CD14-positive monocyte (primary cell): ENCODE measurements at regions not wholly inside any gene's neighbourhood (a gene's known extent, or its start where the extent isn't known, plus 50 kb on each side); places are given as distances from the start of the nearest gene placed in this dataset.

Source experiments
- DNase-seq, 3 donors: peaks; one replicate each; pipeline ENCODE4 v3.0.0-alpha.2; 2011 to 2022
- H2AFZ ChIP-seq: 2 replicates; pipeline ENCODE4 v1.6.0; 2012; ENCODE audit warnings: mild to moderate bottlenecking, low read depth, low read length, inconsistent platforms; ENCODE audit not compliant: insufficient read depth, poor library complexity, severe bottlenecking
- H3K27ac ChIP-seq, 2 donors: 1 replicate in 1 of 2; 2 replicates in 1 of 2; pipeline ENCODE4 v1.5.1; 2012 to 2013; ENCODE audit warnings: low read length in 2 of 2, control low read depth in 1 of 2, inconsistent platforms in 1 of 2, low read depth in 1 of 2, mild to moderate bottlenecking in 1 of 2
- H3K27me3 ChIP-seq, 2 donors: one replicate each; pipeline versions ENCODE4 v1.6.0 to v1.6.1; 2011 to 2013; ENCODE audit warnings: low read length in 2 of 2; ENCODE audit not compliant: control insufficient read depth in 2 of 2, insufficient read depth in 2 of 2
- H3K36me3 ChIP-seq, 2 donors: replicated peaks in 1 of 2; 1 replicate in 1 of 2; 2 replicates in 1 of 2; pipeline versions ENCODE4 v1.5.1 to v1.6.1; 2012 to 2013; ENCODE audit warnings: low read length in 2 of 2, control low read depth in 1 of 2, inconsistent platforms in 1 of 2, mild to moderate bottlenecking in 1 of 2; ENCODE audit not compliant: insufficient read depth in 2 of 2, control insufficient read depth in 1 of 2
- H3K4me1 ChIP-seq, 2 donors: 1 replicate in 1 of 2; 2 replicates in 1 of 2; pipeline versions ENCODE4 v1.5.1 to v1.6.1; 2012 to 2013; ENCODE audit warnings: low read length in 2 of 2, control low read depth in 1 of 2, inconsistent platforms in 1 of 2, mild to moderate bottlenecking in 1 of 2, moderate library complexity in 1 of 2; ENCODE audit not compliant: insufficient read depth in 2 of 2, control insufficient read depth in 1 of 2
- H3K4me2 ChIP-seq: replicated peaks from 2 replicates; pipeline ENCODE3; 2012; ENCODE audit warnings: low read length, moderate library complexity, mild to moderate bottlenecking; ENCODE audit not compliant: poor library complexity, severe bottlenecking; ENCODE audit errors: extremely low read depth
- H3K4me3 ChIP-seq, 3 experiments: fragments of 200-600 bp in 1 of 3; sonication (generic) in 1 of 3; replicated peaks in 1 of 3; 1 replicate in 2 of 3; 2 replicates in 1 of 3; pipeline ENCODE4 v1.5.1; 2011 to 2013; ENCODE audit warnings: low read length in 3 of 3, mild to moderate bottlenecking in 3 of 3, control low read depth in 2 of 3, low read depth in 2 of 3, inconsistent platforms in 1 of 3, moderate library complexity in 1 of 3
- H3K79me2 ChIP-seq: 2 replicates; pipeline ENCODE4 v1.6.0; 2012; ENCODE audit warnings: mild to moderate bottlenecking, control low read depth, inconsistent platforms, low read length, moderate library complexity; ENCODE audit not compliant: insufficient read depth
- H3K9ac ChIP-seq: 2 replicates; pipeline ENCODE4 v1.6.0; 2017; ENCODE audit warnings: low read length, mild to moderate bottlenecking; ENCODE audit not compliant: insufficient read depth, poor library complexity, severe bottlenecking
- H3K9me3 ChIP-seq, 2 donors: replicated peaks in 1 of 2; 1 replicate in 1 of 2; 2 replicates in 1 of 2; pipeline versions ENCODE4 v1.5.1 to v1.6.1; 2012 to 2013; ENCODE audit warnings: low read length in 2 of 2, control low read depth in 1 of 2; ENCODE audit not compliant: control insufficient read depth in 1 of 2, insufficient read depth in 1 of 2
- H4K20me1 ChIP-seq: 2 replicates; pipeline ENCODE4 v1.6.0; 2012; ENCODE audit warnings: mild to moderate bottlenecking, low read length, control low read depth, moderate library complexity; ENCODE audit not compliant: insufficient read depth
- H3K27ac Mint-ChIP-seq, 7 donors: one replicate each; pipeline ENCODE4 v1.8.0; 2020; ENCODE audit warnings: mild to moderate bottlenecking in 7 of 7, mixed read lengths in 7 of 7, moderate library complexity in 6 of 7, inconsistent platforms in 2 of 7
- H3K27me3 Mint-ChIP-seq, 3 donors: one replicate each; pipeline ENCODE4 v1.8.0; 2021 to 2022; ENCODE audit warnings: low read depth in 3 of 3, mild to moderate bottlenecking in 3 of 3, mixed read lengths in 3 of 3, moderate library complexity in 3 of 3, inconsistent platforms in 1 of 3
- H3K36me3 Mint-ChIP-seq, 2 donors: one replicate each; pipeline ENCODE4 v1.8.0; 2020; ENCODE audit warnings: mixed read lengths in 2 of 2, inconsistent platforms in 1 of 2, mild to moderate bottlenecking in 1 of 2
- H3K4me1 Mint-ChIP-seq: one replicate; pipeline ENCODE4 v1.8.0; 2020; ENCODE audit warnings: mild to moderate bottlenecking, mixed read lengths
- H3K4me3 Mint-ChIP-seq, 2 donors: one replicate each; pipeline ENCODE4 v1.8.0; 2020; ENCODE audit warnings: mild to moderate bottlenecking in 2 of 2, mixed read lengths in 2 of 2, moderate library complexity in 1 of 2
- H3K9me3 Mint-ChIP-seq, 7 donors: one replicate each; pipeline ENCODE4 v1.8.0; 2020 to 2022; ENCODE audit warnings: mixed read lengths in 7 of 7, mild to moderate bottlenecking in 6 of 7, moderate library complexity in 6 of 7, inconsistent platforms in 2 of 7
- WGBS: methylation state at CpG from one replicate; pipeline ENCODE4 v1.1.5; 2013; ENCODE audit warnings: missing lambda C conversion rate; ENCODE audit not compliant: insufficient coverage; 5-methylcytosine and 5-hydroxymethylcytosine counted together
- intact Hi-C, 2 donors: fragments of 100-400 bp; cut with micrococcal nuclease; formaldehyde crosslinking; loops; one replicate each; pipeline versions ENCODE4 v1.15.0 to v1.15.1; 2023
- TF ChIP-seq, protein P1 (sequence below): fragments of 200-600 bp; IDR thresholded peaks from one replicate; pipeline ENCODE4 v1.8.0; 2022; ENCODE audit warnings: antibody characterized with exemption, mild to moderate bottlenecking

- no peaks in the 10 kb centered on the region for H3K27me3 ChIP-seq
- no peaks in the 10 kb centered on the region for H3K79me2 ChIP-seq
- no peak overlapping the region for H3K4me3 ChIP-seq
- Mint-ChIP-seq H3K27me3 (no peaks in the 10 kb centered on the region), H3K4me3 (no peak overlapping the region), H3K4me1 (no peaks in the 10 kb centered on the region), H3K9me3 (peaks cover 0 to 6% (median 3%) of the 10 kb centered on the region in 7 donors), H3K36me3 (no peaks in the 10 kb centered on the region), H3K27ac (no peak overlapping the region)
- TF ChIP-seq, protein P1, sequence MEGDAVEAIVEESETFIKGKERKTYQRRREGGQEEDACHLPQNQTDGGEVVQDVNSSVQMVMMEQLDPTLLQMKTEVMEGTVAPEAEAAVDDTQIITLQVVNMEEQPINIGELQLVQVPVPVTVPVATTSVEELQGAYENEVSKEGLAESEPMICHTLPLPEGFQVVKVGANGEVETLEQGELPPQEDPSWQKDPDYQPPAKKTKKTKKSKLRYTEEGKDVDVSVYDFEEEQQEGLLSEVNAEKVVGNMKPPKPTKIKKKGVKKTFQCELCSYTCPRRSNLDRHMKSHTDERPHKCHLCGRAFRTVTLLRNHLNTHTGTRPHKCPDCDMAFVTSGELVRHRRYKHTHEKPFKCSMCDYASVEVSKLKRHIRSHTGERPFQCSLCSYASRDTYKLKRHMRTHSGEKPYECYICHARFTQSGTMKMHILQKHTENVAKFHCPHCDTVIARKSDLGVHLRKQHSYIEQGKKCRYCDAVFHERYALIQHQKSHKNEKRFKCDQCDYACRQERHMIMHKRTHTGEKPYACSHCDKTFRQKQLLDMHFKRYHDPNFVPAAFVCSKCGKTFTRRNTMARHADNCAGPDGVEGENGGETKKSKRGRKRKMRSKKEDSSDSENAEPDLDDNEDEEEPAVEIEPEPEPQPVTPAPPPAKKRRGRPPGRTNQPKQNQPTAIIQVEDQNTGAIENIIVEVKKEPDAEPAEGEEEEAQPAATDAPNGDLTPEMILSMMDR = no peak
- H4K20me1 ChIP-seq = no peaks in the 10 kb centered on the region
- H3K36me3 ChIP-seq = no peaks in the 10 kb centered on the region
- H3K4me2 ChIP-seq = no peak overlapping the region
- no peak overlapping the region for H3K27ac ChIP-seq
- intact Hi-C loops = no loop called here
- DNase-seq = no peak
- H2AFZ ChIP-seq = no peak overlapping the region
- no peaks in the 10 kb centered on the region for H3K4me1 ChIP-seq
- no peaks in the 10 kb centered on the region for H3K9me3 ChIP-seq
- no peak overlapping the region for H3K9ac ChIP-seq
Observed at GRCh38 chr4:66439508-66439907, 769.2 kb upstream of the EPHA5 start.

- Mint-ChIP-seq H3K27me3 (peaks cover 0 to 2% (median 0%) of the 10 kb centered on the region in 3 donors), H3K36me3 (no peaks in the 10 kb centered on the region), H3K27ac (no peak overlapping the region), H3K4me1 (no peaks in the 10 kb centered on the region), H3K4me3 (no peak overlapping the region), H3K9me3 (peaks cover 0 to 11% (median 3%) of the 10 kb centered on the region in 7 donors)
- Histone ChIP-seq H3K4me1 (no peaks in the 10 kb centered on the region), H3K4me2 (no peak overlapping the region), H4K20me1 (no peaks in the 10 kb centered on the region), H3K9me3 (peaks cover 0 to 7% of the 10 kb centered on the region in 2 donors), H3K4me3 (no peak overlapping the region), H3K27ac (no peak overlapping the region), H3K27me3 (no peaks in the 10 kb centered on the region), H2AFZ (no peak overlapping the region), H3K9ac (no peak overlapping the region), H3K36me3 (no peaks in the 10 kb centered on the region), H3K79me2 (no peaks in the 10 kb centered on the region)
- WGBS = 86% methylated on average over 4 of the region's 4 CpGs
- no peak for DNase-seq
- TF ChIP-seq, protein P1 = no peak
- intact Hi-C loops = no loop called here
Observed at GRCh38 chr4:66433706-66434105, 763.4 kb upstream of the EPHA5 start.
